HG03159 (cell line): ENCODE measurements at regions not wholly inside any gene's neighbourhood (a gene's known extent, or its start where the extent isn't known, plus 50 kb on each side); places are given as distances from the start of the nearest gene placed in this dataset.

Source experiments
- ATAC-seq: cut with Tn5 transposase; IDR thresholded peaks from one replicate; pipeline ENCODE4 v1.9.1; 2021; ENCODE audit warnings: mild to moderate bottlenecking, moderate library complexity; ENCODE audit not compliant: unreplicated experiment

- ATAC-seq: no peak
These were observed 193.0 kb downstream of the BMP7 start for GRCh38 chr20:57073402-57073801.

GRCh38 chr20:57074386-57074785 is 192.1 kb downstream of the BMP7 start:
- no peak for ATAC-seq

- no peak for ATAC-seq
These were observed 191.3 kb downstream of the BMP7 start for GRCh38 chr20:57075181-57075580.

GRCh38 chr20:57075603-57076002 is 190.8 kb downstream of the BMP7 start:
- ATAC-seq: no peak

GRCh38 chr20:57076152-57076652 is 190.2 kb downstream of the BMP7 start:
- ATAC-seq: no peak

- ATAC-seq: no peak
These were observed 189.5 kb downstream of the BMP7 start for GRCh38 chr20:57076951-57077350.

- ATAC-seq: no peak
These were observed 188.3 kb downstream of the BMP7 start for GRCh38 chr20:57078116-57078515.

GRCh38 chr20:57079031-57080005 is 187.1 kb downstream of the BMP7 start:
- ATAC-seq: no peak

- ATAC-seq: no peak
These were observed 185.6 kb downstream of the BMP7 start for GRCh38 chr20:57080796-57081195.

GRCh38 chr20:57082357-57082945 is 184.0 kb downstream of the BMP7 start:
- ATAC-seq: no peak

GRCh38 chr20:57083072-57083471 is 183.4 kb downstream of the BMP7 start:
- no peak for ATAC-seq

- ATAC-seq: no peak
These were observed 180.4 kb downstream of the BMP7 start for GRCh38 chr20:57086066-57086465.

GRCh38 chr20:57087102-57087501 is 179.3 kb downstream of the BMP7 start:
- ATAC-seq: no peak

- no peak for ATAC-seq
These were observed 178.7 kb downstream of the BMP7 start for GRCh38 chr20:57087705-57088104.

- no peak for ATAC-seq
These were observed 178.0 kb downstream of the BMP7 start for GRCh38 chr20:57088436-57088835.

- ATAC-seq: peak; percentile 76
These were observed 176.7 kb downstream of the BMP7 start for GRCh38 chr20:57089699-57090144.

- no peak for ATAC-seq
These were observed 175.6 kb downstream of the BMP7 start for GRCh38 chr20:57090590-57091560.

- no peak for ATAC-seq
These were observed 174.7 kb downstream of the BMP7 start for GRCh38 chr20:57091748-57092111.

- peak; percentile 71 for ATAC-seq
These were observed 174.1 kb downstream of the BMP7 start for GRCh38 chr20:57092112-57092899.

GRCh38 chr20:57092900-57093530 is 173.4 kb downstream of the BMP7 start:
- ATAC-seq: no peak
